ENCODE measurements at regions not wholly inside any gene's neighbourhood (a gene's known extent, or its start where the extent isn't known, plus 50 kb on each side); places are given as distances from the start of the nearest gene placed in this dataset. TPM values are rescaled to one million over a fixed set of nuclear protein-coding genes. Genes with fewer than 3 reads are reported as not detected.

Small RNA genes lying in the stretch of these regions (small RNA-seq; reads per million reads assigned to genes)
- gene AC010350.1 (ENCODE audit: insufficient read length, low read depth, low replicate concordance) = not detected

Data from B cell (primary cell).